ENCODE measurements at regions not wholly inside any gene's neighbourhood (a gene's known extent, or its start where the extent isn't known, plus 50 kb on each side); places are given as distances from the start of the nearest gene placed in this dataset.
"Not testable (repeated sequence)": the region's sequence is repeated elsewhere in the genome, so short reads cannot be mapped to it uniquely, and the experiment has no call there.

GRCh38 chr6:62999796-63000195, 211.5 kb upstream of the FKBP1C start:
- POLR2A ChIA-PET, result no interaction called here
- Mint-ChIP-seq H3K27me3 (ENCODE audit: low read depth) (no peaks in the 10 kb centered on the region), H3K9me3 (peaks cover 14% of the 10 kb centered on the region), H3K36me3 (peaks cover 10% of the 10 kb centered on the region), H3K27ac (peak overlapping the region; percentile 73), H3K4me1 (peaks cover 9% of the 10 kb centered on the region), H3K4me3 (no peak overlapping the region)
- no peak for DNase-seq (ENCODE audit: low spot score)
- TF ChIP-seq SMAD4 (CRISPR knock-in tag; IDR thresholded peaks at IDR 0.05) (no peak), IRF2 (CRISPR knock-in tag; IDR thresholded peaks at IDR 0.05; ENCODE audit: borderline replicate concordance, low read depth) (no peak), MYBL2 (CRISPR knock-in tag; IDR thresholded peaks at IDR 0.05) (no peak), OVOL2 (CRISPR knock-in tag; IDR thresholded peaks at IDR 0.05; ENCODE audit: borderline replicate concordance) (no peak), NFYB (CRISPR knock-in tag; conservative IDR thresholded peaks at IDR 0.05; ENCODE audit: low read depth) (no peak), ZBTB21 (CRISPR knock-in tag; IDR thresholded peaks at IDR 0.05; ENCODE audit: borderline replicate concordance) (no peak), ZNF317 (CRISPR knock-in tag; IDR thresholded peaks at IDR 0.05; ENCODE audit: borderline replicate concordance, low read depth) (no peak), SMAD3 (CRISPR knock-in tag; IDR thresholded peaks at IDR 0.05; ENCODE audit: borderline replicate concordance) (no peak), TCF7 (CRISPR knock-in tag; IDR thresholded peaks at IDR 0.05; ENCODE audit: low read depth) (no peak), HMGA2 (CRISPR knock-in tag; IDR thresholded peaks at IDR 0.05) (no peak), ATF1 (CRISPR knock-in tag; IDR thresholded peaks at IDR 0.05) (no peak), RORB (CRISPR knock-in tag; IDR thresholded peaks at IDR 0.05) (no peak)
- TF ChIP-seq, protein P1, sequence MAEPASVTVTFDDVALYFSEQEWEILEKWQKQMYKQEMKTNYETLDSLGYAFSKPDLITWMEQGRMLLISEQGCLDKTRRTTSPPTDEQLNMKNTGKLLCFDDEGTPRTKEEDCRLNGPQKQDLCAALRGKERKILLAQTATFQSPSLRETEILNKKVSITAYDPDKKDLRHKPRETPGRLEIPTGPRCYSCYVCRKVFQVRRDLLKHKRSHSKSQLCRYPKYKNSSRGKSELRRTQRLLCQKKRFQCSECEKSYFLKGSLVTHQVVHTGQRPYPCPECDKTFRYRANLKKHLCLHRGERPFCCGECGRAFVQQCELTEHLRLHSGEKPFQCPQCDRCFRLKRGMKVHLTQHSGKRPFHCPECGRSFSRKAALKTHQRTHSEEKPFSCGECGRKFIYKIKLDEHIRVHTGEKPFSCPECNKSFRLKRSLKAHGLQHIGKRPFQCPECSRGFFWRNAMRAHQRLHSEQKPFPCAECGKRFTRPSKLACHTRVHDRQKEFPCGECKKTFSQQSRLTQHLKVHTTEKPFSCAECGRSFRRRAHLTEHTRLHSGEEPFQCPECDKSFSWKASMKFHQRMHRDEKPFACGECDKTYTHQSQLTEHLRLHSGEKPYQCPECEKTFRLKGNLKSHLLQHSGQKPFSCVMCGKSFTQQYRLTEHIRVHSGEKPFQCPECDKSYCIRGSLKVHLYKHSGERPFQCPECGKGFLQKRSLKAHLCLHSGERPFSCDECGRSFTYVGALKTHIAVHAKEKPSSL (CRISPR knock-in tag; conservative IDR thresholded peaks at IDR 0.05), result no peak
- TF ChIP-seq, protein P2, sequence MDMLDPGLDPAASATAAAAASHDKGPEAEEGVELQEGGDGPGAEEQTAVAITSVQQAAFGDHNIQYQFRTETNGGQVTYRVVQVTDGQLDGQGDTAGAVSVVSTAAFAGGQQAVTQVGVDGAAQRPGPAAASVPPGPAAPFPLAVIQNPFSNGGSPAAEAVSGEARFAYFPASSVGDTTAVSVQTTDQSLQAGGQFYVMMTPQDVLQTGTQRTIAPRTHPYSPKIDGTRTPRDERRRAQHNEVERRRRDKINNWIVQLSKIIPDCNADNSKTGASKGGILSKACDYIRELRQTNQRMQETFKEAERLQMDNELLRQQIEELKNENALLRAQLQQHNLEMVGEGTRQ (CRISPR knock-in tag; IDR thresholded peaks at IDR 0.05), result no peak
- TF ChIP-seq, protein P3, sequence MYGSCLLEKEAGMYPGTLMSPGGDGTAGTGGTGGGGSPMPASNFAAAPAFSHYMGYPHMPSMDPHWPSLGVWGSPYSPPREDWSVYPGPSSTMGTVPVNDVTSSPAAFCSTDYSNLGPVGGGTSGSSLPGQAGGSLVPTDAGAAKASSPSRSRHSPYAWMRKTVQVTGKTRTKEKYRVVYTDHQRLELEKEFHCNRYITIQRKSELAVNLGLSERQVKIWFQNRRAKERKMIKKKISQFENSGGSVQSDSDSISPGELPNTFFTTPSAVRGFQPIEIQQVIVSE (CRISPR knock-in tag; IDR thresholded peaks at IDR 0.05; ENCODE audit: borderline replicate concordance), result no peak
- TF ChIP-seq, protein P4, sequence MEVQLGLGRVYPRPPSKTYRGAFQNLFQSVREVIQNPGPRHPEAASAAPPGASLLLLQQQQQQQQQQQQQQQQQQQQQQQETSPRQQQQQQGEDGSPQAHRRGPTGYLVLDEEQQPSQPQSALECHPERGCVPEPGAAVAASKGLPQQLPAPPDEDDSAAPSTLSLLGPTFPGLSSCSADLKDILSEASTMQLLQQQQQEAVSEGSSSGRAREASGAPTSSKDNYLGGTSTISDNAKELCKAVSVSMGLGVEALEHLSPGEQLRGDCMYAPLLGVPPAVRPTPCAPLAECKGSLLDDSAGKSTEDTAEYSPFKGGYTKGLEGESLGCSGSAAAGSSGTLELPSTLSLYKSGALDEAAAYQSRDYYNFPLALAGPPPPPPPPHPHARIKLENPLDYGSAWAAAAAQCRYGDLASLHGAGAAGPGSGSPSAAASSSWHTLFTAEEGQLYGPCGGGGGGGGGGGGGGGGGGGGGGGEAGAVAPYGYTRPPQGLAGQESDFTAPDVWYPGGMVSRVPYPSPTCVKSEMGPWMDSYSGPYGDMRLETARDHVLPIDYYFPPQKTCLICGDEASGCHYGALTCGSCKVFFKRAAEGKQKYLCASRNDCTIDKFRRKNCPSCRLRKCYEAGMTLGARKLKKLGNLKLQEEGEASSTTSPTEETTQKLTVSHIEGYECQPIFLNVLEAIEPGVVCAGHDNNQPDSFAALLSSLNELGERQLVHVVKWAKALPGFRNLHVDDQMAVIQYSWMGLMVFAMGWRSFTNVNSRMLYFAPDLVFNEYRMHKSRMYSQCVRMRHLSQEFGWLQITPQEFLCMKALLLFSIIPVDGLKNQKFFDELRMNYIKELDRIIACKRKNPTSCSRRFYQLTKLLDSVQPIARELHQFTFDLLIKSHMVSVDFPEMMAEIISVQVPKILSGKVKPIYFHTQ (CRISPR knock-in tag; IDR thresholded peaks at IDR 0.05), result no peak
- CTCF ChIA-PET, result no interaction called here
- no peak for ATAC-seq

GRCh38 chr6:63006018-63006417, 205.3 kb upstream of the FKBP1C start:
- H3K4me1 Mint-ChIP-seq; H3K4me3 Mint-ChIP-seq; ATAC-seq; H3K27ac Mint-ChIP-seq; CTCF ChIA-PET; DNase-seq (ENCODE audit: low spot score); H3K27me3 Mint-ChIP-seq (ENCODE audit: low read depth); POLR2A ChIA-PET: not testable (repeated sequence)
- Mint-ChIP-seq H3K9me3 (peaks cover 35% of the 10 kb centered on the region), H3K36me3 (peaks cover 28% of the 10 kb centered on the region)

GRCh38 chr6:63010962-63011361, 200.3 kb upstream of the FKBP1C start:
- H3K4me3 Mint-ChIP-seq; POLR2A ChIA-PET; ATAC-seq; H3K27me3 Mint-ChIP-seq (ENCODE audit: low read depth); H3K27ac Mint-ChIP-seq; CTCF ChIA-PET; H3K4me1 Mint-ChIP-seq; DNase-seq (ENCODE audit: low spot score): not testable (repeated sequence)
- H3K9me3 Mint-ChIP-seq, result peaks cover 19% of the 10 kb centered on the region
- peaks cover 16% of the 10 kb centered on the region for H3K36me3 Mint-ChIP-seq
